GM12878 (cell line): ENCODE measurements at regions not wholly inside any gene's neighbourhood (a gene's known extent, or its start where the extent isn't known, plus 50 kb on each side); places are given as distances from the start of the nearest gene placed in this dataset.

ENCODE experiments used
- ATAC-seq: fragments of 200-7000 bp; cut with Tn5 transposase; 3 replicates; pipeline ENCODE4 v1.9.1; 2020; ENCODE audit warnings: mild to moderate bottlenecking, moderate library complexity
- BruUV-seq: library from RNA; stranded (reverse); fragments of 400-500 nt; replicated peaks from 2 replicates; lab custom pipeline; 2021; lab: Mats Ljungman, UMichigan
- CTCF ChIA-PET: fragments of 300-600 bp; sonication (Branson Sonifier 250); formaldehyde crosslinking; extraction: SDS; loops from one replicate; lab custom pipeline; 2021; ENCODE audit warnings: inconsistent platforms; lab: Yijun Ruan, JAX
- POLR2A ChIA-PET: fragments of 350-600 bp; formaldehyde crosslinking; extraction: SDS; loops from one replicate; lab custom pipeline; 2021; ENCODE audit warnings: inconsistent platforms; lab: Charles Lee
- RAD21 ChIA-PET: fragments of 300-600 bp; sonication (Branson Sonifier 250); formaldehyde crosslinking; loops from one replicate; lab custom pipeline; 2023; ENCODE audit warnings: antibody characterized with exemption; ENCODE audit not compliant: unreplicated experiment; lab: Charles Lee
- SMC1A ChIA-PET: fragments of 300-600 bp; sonication (Branson Sonifier 250); formaldehyde crosslinking; loops from one replicate; lab custom pipeline; 2023; ENCODE audit not compliant: unreplicated experiment, uncharacterized antibody; lab: Charles Lee
- DNase-seq: peaks from one replicate; pipeline ENCODE4 v3.0.0-alpha.2; 2011; ENCODE audit warnings: low read depth, low spot score
- FAIRE-seq: peaks from 3 replicates; lab custom pipeline; 2011; peaks lifted over from hg19 to GRCh38; lab: Jason Lieb, UNC
- H2AFZ ChIP-seq: 2 replicates; pipeline ENCODE4 v1.6.0; 2011; ENCODE audit warnings: low read depth, low read length, control low read depth; ENCODE audit not compliant: control insufficient read depth
- H3K27ac ChIP-seq: 2 replicates; pipeline ENCODE4 v1.5.1; 2011; ENCODE audit warnings: control low read depth; ENCODE audit not compliant: control insufficient read depth, insufficient read depth
- H3K27me3 ChIP-seq, 2 experiments: replicated peaks in 1 of 2; 2 replicates each; pipeline versions ENCODE4 v1.6.0 to v1.6.1; 2011; ENCODE audit warnings: low read length in 1 of 2; ENCODE audit not compliant: control insufficient read depth in 2 of 2, insufficient read depth in 2 of 2
- H3K36me3 ChIP-seq, 2 experiments: 2 replicates each; pipeline ENCODE4 v1.5.1; 2011; ENCODE audit warnings: low read length in 1 of 2; ENCODE audit not compliant: control insufficient read depth in 2 of 2, insufficient read depth in 2 of 2
- H3K4me1 ChIP-seq: 2 replicates; pipeline ENCODE4 v1.6.1; 2011; ENCODE audit warnings: mild to moderate bottlenecking, low read length, moderate library complexity, mixed read lengths; ENCODE audit not compliant: control insufficient read depth, insufficient read depth
- H3K4me2 ChIP-seq: 2 replicates; pipeline ENCODE4 v1.6.0; 2011; ENCODE audit warnings: control low read depth; ENCODE audit not compliant: control insufficient read depth, insufficient read depth
- H3K4me3 ChIP-seq: fragments of 200-600 bp; sonication (generic); 2 replicates; pipeline ENCODE4 v1.5.1; 2016
- H3K79me2 ChIP-seq: 2 replicates; pipeline ENCODE4 v1.6.0; 2011; ENCODE audit warnings: low read length; ENCODE audit not compliant: control insufficient read depth, insufficient read depth
- H3K9ac ChIP-seq: 2 replicates; pipeline ENCODE4 v1.8.0; 2011; ENCODE audit warnings: low read length, control low read depth, mixed read lengths; ENCODE audit not compliant: control insufficient read depth, insufficient read depth
- H3K9me3 ChIP-seq: replicated peaks from 3 replicates; pipeline ENCODE4 v1.5.1; 2011; ENCODE audit warnings: mild to moderate bottlenecking, low read length; ENCODE audit not compliant: control insufficient read depth, insufficient read depth
- H4K20me1 ChIP-seq: 2 replicates; pipeline ENCODE4 v1.6.0; 2011; ENCODE audit not compliant: control insufficient read depth, insufficient read depth
- CBFB ChIP-seq: IDR thresholded peaks from 2 replicates; pipeline ENCODE4 v1.6.1; 2016; ENCODE audit warnings: antibody characterized with exemption, low read depth
- EP300 ChIP-seq, 2 experiments: fragments of 150-350 bp in 1 of 2; IDR thresholded peaks; 2 replicates each; pipeline ENCODE4 v1.6.1; 2011 to 2012; ENCODE audit warnings: low read depth in 2 of 2, low read length in 2 of 2, borderline replicate concordance in 1 of 2, improper control_type of control experiment in 1 of 2, inconsistent platforms in 1 of 2; ENCODE audit not compliant: control insufficient read depth in 1 of 2
- PRDM15 ChIP-seq: fragments of 450-650 bp; formaldehyde crosslinking; IDR thresholded peaks from 2 replicates; pipeline ENCODE4 v1.4.0; 2020; ENCODE audit warnings: mild to moderate bottlenecking, moderate library complexity
- RFX5 ChIP-seq: IDR thresholded peaks from 2 replicates; pipeline ENCODE4 v1.6.1; 2011; ENCODE audit warnings: low read depth, low read length, improper control_type of control experiment
- WGBS: methylation state at CpG from one replicate; pipeline ENCODE4 v1.1.6; 2016; ENCODE audit warnings: low lambda C conversion rate; ENCODE audit not compliant: insufficient replicate concordance, insufficient coverage; ENCODE audit errors: missing lambda C conversion rate; 5-methylcytosine and 5-hydroxymethylcytosine counted together
- in situ Hi-C: fragments of 300-500 bp; cut with MboI; formaldehyde crosslinking; loops from 9 replicates; pipeline ENCODE4 v1.14.3; 2018; ENCODE audit warnings: mixed read lengths
- intact Hi-C: fragments of 100-400 bp; cut with micrococcal nuclease; formaldehyde crosslinking; loops from one replicate; pipeline ENCODE4 v1.14.2; 2022; ENCODE audit not compliant: unreplicated experiment
- TF ChIP-seq, protein P1 (sequence below): fragments of 450-650 bp; IDR thresholded peaks from 2 replicates; pipeline ENCODE4 v1.6.1; 2016; ENCODE audit warnings: mild to moderate bottlenecking
- TF ChIP-seq, protein P2 (sequence below): fragments of 450-650 bp; IDR thresholded peaks from 2 replicates; pipeline ENCODE4 v1.6.1; 2017; ENCODE audit warnings: mild to moderate bottlenecking, low read depth, inconsistent platforms; ENCODE audit not compliant: poor library complexity, severe bottlenecking

DNA sequence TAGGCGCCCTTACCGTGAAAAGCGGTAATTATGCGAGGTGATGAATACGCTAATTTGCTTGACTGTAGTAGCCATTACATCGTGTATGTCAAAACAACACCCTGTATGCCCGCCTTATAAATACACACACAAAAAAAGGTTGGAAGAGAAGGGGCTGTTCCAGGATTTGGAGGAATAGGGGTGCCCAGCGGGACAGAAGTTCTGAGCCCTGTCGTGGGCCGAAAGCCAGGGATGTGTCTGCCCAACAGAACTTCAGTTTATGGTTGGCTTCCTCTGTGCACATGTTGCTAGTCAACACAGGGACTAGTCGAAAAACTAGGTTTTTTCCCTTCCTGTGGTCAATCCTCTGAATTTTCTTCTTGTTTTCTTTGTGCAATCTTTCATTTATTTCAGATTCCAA is 182.5 kb downstream of the ACKR3 start:
- Histone ChIP-seq H3K9ac (no peak overlapping the region), H3K4me2 (no peak overlapping the region), H4K20me1 (no peaks in the 10 kb centered on the region), H3K9me3 (no peaks in the 10 kb centered on the region), H3K79me2 (no peaks in the 10 kb centered on the region), H3K4me1 (no peaks in the 10 kb centered on the region), H3K27me3 (peaks cover 0 to 3% of the 10 kb centered on the region in 2 experiments; a peak in 1 of 4 replicates), H3K36me3 (no peaks in the 10 kb centered on the region), H3K4me3 (no peak overlapping the region), H3K27ac (no peak overlapping the region), H2AFZ (no peak overlapping the region)
- intact Hi-C loops: no loop called here
- TF ChIP-seq EP300 (IDR thresholded peaks at IDR 0.05; ENCODE audit: borderline replicate concordance in 1 of 2, control insufficient read depth in 1 of 2, low read depth in 2 of 2, low read length in 2 of 2) (no peak), RFX5 (no peak), PRDM15 (CRISPR knock-in tag) (no peak), CBFB (no peak)
- TF ChIP-seq, protein P1, sequence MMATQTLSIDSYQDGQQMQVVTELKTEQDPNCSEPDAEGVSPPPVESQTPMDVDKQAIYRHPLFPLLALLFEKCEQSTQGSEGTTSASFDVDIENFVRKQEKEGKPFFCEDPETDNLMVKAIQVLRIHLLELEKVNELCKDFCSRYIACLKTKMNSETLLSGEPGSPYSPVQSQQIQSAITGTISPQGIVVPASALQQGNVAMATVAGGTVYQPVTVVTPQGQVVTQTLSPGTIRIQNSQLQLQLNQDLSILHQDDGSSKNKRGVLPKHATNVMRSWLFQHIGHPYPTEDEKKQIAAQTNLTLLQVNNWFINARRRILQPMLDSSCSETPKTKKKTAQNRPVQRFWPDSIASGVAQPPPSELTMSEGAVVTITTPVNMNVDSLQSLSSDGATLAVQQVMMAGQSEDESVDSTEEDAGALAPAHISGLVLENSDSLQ: no peak
- TF ChIP-seq, protein P2, sequence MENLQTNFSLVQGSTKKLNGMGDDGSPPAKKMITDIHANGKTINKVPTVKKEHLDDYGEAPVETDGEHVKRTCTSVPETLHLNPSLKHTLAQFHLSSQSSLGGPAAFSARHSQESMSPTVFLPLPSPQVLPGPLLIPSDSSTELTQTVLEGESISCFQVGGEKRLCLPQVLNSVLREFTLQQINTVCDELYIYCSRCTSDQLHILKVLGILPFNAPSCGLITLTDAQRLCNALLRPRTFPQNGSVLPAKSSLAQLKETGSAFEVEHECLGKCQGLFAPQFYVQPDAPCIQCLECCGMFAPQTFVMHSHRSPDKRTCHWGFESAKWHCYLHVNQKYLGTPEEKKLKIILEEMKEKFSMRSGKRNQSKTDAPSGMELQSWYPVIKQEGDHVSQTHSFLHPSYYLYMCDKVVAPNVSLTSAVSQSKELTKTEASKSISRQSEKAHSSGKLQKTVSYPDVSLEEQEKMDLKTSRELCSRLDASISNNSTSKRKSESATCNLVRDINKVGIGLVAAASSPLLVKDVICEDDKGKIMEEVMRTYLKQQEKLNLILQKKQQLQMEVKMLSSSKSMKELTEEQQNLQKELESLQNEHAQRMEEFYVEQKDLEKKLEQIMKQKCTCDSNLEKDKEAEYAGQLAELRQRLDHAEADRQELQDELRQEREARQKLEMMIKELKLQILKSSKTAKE: no peak
- POLR2A ChIA-PET: no interaction called here
- RAD21 ChIA-PET: no interaction called here
- DNase-seq (no peak), FAIRE-seq (no peak), ATAC-seq (no peak)
- CTCF ChIA-PET: no interaction called here
- in situ Hi-C loops: no loop called here
- BruUV-seq: no TSS peak
- 63% methylated on average over 11 of the region's 11 CpGs for WGBS
- SMC1A ChIA-PET: no interaction called here
